ENCODE measurements at regions not wholly inside any gene's neighbourhood (a gene's known extent, or its start where the extent isn't known, plus 50 kb on each side); places are given as distances from the start of the nearest gene placed in this dataset.
"Not testable (repeated sequence)": the region's sequence is repeated elsewhere in the genome, so short reads cannot be mapped to it uniquely, and the experiment has no call there.

GRCh38 chr6:66328200-66328599, 621.2 kb upstream of the EYS start:
- no peak for DNase-seq

GRCh38 chr6:66326228-66326627, 619.2 kb upstream of the EYS start:
- no peak for DNase-seq

- no peak for DNase-seq
Observed at GRCh38 chr6:66321017-66321416, 614.0 kb upstream of the EYS start.

- no peak for DNase-seq
Observed at GRCh38 chr6:66307490-66307889, 600.5 kb upstream of the EYS start.

- no peak for DNase-seq
Observed at GRCh38 chr6:66291905-66292304, 584.9 kb upstream of the EYS start.

GRCh38 chr6:66289889-66290288, 582.9 kb upstream of the EYS start:
- DNase-seq, result no peak

- no peak for DNase-seq
Observed at GRCh38 chr6:66278115-66278514, 571.1 kb upstream of the EYS start.

GRCh38 chr6:66277400-66277799, 570.4 kb upstream of the EYS start:
- no peak for DNase-seq

- no peak for DNase-seq
Observed at GRCh38 chr6:66265737-66266136, 558.7 kb upstream of the EYS start.

- no peak for DNase-seq
Observed at GRCh38 chr6:66264376-66264775, 557.4 kb upstream of the EYS start.

GRCh38 chr6:66258731-66259487, 551.9 kb upstream of the EYS start:
- not testable (repeated sequence) for DNase-seq

GRCh38 chr6:66245231-66245630, 538.2 kb upstream of the EYS start:
- no peak for DNase-seq

- no peak for DNase-seq
Observed at GRCh38 chr6:66238851-66239250, 531.8 kb upstream of the EYS start.

GRCh38 chr6:66232890-66233289, 525.9 kb upstream of the EYS start:
- no peak for DNase-seq

GRCh38 chr6:66230591-66230990, 523.6 kb upstream of the EYS start:
- DNase-seq, result no peak

- DNase-seq, result no peak
Observed at GRCh38 chr6:66226109-66226508, 519.1 kb upstream of the EYS start.

- DNase-seq, result no peak
Observed at GRCh38 chr6:66210964-66211363, 503.9 kb upstream of the EYS start.

GRCh38 chr6:66200390-66200789, 493.4 kb upstream of the EYS start:
- DNase-seq, result no peak

- DNase-seq, result no peak
Observed at GRCh38 chr6:66199171-66199570, 492.1 kb upstream of the EYS start.

GRCh38 chr6:66198062-66198624, 491.1 kb upstream of the EYS start:
- no peak for DNase-seq

GRCh38 chr6:66190858-66191257, 483.8 kb upstream of the EYS start:
- DNase-seq, result no peak

- no peak for DNase-seq
Observed at GRCh38 chr6:66189915-66190314, 482.9 kb upstream of the EYS start.

- no peak for DNase-seq
Observed at GRCh38 chr6:66186756-66187155, 479.7 kb upstream of the EYS start.

GRCh38 chr6:66184091-66184490, 477.1 kb upstream of the EYS start:
- no peak for DNase-seq

GRCh38 chr6:66179361-66179760, 472.3 kb upstream of the EYS start:
- no peak for DNase-seq
